ENCODE measurements at regions not wholly inside any gene's neighbourhood (a gene's known extent, or its start where the extent isn't known, plus 50 kb on each side); places are given as distances from the start of the nearest gene placed in this dataset.

GRCh38 chr12:19894050-19894449 is 454.8 kb downstream of the AEBP2 start:
- no peak for TF ChIP-seq CTCF (IDR thresholded peaks at IDR 0.05)
- TF ChIP-seq POLR2A (IDR thresholded peaks at IDR 0.05), result no peak
- no peak for TF ChIP-seq POLR2AphosphoS5 (IDR thresholded peaks at IDR 0.05; ENCODE audit: insufficient read depth in 1 of 2, low read depth in 1 of 2)
